Tibial nerve (tissue), 4 donors: ENCODE measurements at regions not wholly inside any gene's neighbourhood (a gene's known extent, or its start where the extent isn't known, plus 50 kb on each side); places are given as distances from the start of the nearest gene placed in this dataset.

Experiments used
- CTCF ChIP-seq, 5 experiments: fragments of 200-600 bp in 3 of 5; fragments of 450-650 bp in 2 of 5; sonication (generic) in 3 of 5; IDR thresholded peaks; one replicate each; pipeline ENCODE4 v1.5.1; 2016 to 2019; ENCODE audit warnings: antibody characterized with exemption in 5 of 5, mild to moderate bottlenecking in 3 of 5, moderate library complexity in 2 of 5
- EP300 ChIP-seq, 2 donors: sonication (generic); formaldehyde crosslinking; IDR thresholded peaks; one replicate each; pipeline ENCODE4 v1.6.1; 2017; ENCODE audit warnings: antibody characterized with exemption in 2 of 2, mild to moderate bottlenecking in 1 of 2
- POLR2A ChIP-seq, 2 donors: fragments of 450-650 bp; IDR thresholded peaks; one replicate each; pipeline ENCODE4 v1.6.1; 2017; ENCODE audit warnings: antibody characterized with exemption in 2 of 2, mild to moderate bottlenecking in 2 of 2, moderate library complexity in 2 of 2

- no peak for TF ChIP-seq CTCF (IDR thresholded peaks at IDR 0.05)
- TF ChIP-seq EP300 (IDR thresholded peaks at IDR 0.05), result no peak
- no peak for TF ChIP-seq POLR2A (IDR thresholded peaks at IDR 0.05)
Measured at GRCh38 chr3:153547970-153548369, 385.9 kb downstream of the RAP2B start.
